ENCODE measurements at regions not wholly inside any gene's neighbourhood (a gene's known extent, or its start where the extent isn't known, plus 50 kb on each side); places are given as distances from the start of the nearest gene placed in this dataset.

DNA sequence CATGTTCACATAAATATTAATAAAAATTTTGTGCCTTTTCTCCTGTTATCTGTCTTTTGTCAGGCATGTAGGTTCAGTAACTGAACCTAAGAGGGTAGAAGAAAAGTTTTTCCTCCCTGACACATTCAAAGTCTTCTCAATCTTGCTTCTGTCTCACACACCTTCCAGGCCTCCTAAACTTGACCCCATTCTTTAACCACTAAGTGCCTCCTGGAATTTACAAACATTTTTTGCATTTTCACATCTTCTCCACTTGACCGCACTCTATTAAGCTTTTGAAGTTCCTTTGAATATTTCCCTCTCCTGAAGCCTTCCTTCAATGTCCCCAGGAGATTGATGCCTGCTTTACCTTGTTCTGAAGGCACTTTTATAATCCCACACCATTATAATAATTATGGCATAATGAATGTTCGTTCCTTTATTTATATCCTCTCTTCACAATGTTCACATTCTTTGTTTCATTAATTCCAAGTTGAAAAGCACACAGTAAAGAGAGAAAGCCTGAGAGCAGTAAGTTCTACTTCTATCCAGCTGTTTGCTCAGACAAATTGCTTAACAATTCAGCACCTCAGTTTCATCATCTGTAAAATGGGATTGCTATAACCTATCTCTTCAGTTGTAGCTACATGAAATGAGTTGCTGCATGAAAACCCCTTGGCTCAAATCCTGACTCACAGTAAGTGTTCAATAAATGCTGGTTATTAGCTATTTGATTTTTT lies 184.8 kb upstream of the KLHL29 start:
- in situ Hi-C loops (cut with HindIII; ENCODE audit: low pct_ligation_motif_present, low pct_unique_long_range_greater_than_20kb, low sequenced_read_pairs): no loop called here
- peak; percentile 8 for DNase-seq

DNA sequence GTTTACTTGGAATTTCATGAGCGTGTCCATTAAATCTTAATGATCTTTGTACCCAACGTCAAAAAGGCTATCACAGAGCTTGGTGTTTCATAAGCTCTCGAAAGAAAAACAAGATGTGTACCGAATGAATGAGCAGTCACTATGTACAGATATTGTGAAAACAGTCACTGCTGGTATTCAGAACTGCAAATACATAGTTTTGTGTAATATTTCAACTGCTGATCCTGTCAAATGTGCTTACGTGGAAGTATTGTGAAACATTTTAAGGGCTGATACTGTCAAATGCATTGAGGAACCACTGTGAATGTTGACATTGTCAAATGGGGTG lies 184.2 kb upstream of the KLHL29 start:
- no peak for DNase-seq
- in situ Hi-C loops (cut with HindIII; ENCODE audit: low pct_ligation_motif_present, low pct_unique_long_range_greater_than_20kb, low sequenced_read_pairs): no loop called here

DNA sequence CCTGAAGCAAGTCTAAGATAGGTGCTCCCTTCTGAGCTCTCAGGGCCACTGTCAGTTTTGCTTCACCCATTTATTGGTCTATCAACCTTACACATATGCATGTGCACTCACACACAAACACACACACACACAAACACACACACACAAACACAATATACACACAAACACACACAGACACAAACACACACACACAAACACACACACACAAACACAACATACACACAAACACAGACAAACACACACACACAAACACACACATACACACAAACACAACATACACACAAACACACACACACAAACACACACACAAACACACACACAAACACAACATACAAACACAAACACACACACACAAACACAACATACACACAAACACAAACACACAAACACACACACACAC lies 181.6 kb upstream of the KLHL29 start:
- DNase-seq: no peak
- in situ Hi-C loops (cut with HindIII; ENCODE audit: low pct_ligation_motif_present, low pct_unique_long_range_greater_than_20kb, low sequenced_read_pairs): no loop called here

DNA sequence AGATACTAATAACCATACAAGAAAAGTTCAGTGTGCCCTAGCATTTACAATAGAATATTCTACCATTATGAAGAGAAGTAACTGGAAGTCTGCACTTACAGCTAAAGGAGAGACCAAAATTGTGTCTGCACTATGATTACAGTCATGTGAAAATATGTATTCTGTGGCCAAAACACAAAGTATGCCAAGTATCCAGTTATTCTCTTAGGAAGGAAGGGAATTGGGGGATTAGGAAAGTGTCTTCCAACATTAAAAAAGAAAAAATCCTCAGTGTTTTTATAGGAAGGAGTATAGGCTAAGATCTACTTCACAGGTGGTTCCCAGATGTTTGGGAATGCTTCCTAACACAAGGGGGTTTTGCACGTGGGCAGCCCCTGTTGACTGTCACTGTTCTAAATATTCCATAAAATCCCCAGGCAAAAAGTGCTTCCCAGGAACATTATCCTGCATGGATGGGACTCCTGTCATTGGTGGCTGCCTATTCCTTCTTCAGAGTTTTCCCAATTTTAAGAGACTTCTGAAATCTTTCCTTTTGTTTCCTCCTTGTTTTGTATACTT lies 180.2 kb upstream of the KLHL29 start:
- in situ Hi-C loops (cut with HindIII; ENCODE audit: low pct_ligation_motif_present, low pct_unique_long_range_greater_than_20kb, low sequenced_read_pairs): no loop called here
- no peak for DNase-seq

DNA sequence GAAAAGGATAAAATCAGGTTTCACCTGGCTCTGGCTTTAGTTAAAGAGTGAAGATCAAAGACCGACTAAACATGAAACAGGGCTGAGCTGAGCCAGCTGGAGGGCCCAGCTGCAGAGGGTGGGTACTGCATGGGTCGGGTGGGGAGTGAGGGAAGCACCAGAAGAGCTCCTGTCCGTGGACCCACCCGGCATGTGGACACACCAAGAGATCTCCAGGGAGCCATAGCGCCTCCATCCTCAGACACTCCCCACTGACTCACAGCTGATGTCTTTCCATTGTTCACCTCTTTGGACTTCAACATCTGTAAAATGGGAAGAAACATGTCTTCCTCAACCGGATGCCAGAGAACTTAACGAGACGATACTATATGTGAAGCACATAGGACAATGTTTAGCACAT lies 178.3 kb upstream of the KLHL29 start:
- DNase-seq: no peak
- in situ Hi-C loops (cut with HindIII; ENCODE audit: low pct_ligation_motif_present, low pct_unique_long_range_greater_than_20kb, low sequenced_read_pairs): no loop called here

DNA sequence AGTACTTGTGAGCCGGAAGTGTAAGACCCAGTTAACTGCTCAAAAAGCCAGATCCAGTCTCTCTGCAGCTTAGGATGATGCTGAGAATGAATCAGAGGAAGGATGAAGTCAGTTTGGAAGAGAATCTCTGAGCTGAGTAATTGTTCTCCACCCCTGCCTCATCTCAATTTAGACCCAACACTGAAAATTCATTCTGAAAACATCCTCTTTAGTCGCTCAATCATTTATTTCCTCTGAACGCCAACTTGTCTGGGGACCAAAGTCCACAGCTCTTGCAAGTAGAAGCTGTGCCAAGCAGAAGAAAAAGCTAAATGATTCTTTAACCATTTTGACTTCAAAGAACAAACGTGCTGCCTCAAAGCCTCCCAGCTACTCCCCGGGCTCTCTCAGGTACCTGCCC lies 177.1 kb upstream of the KLHL29 start:
- peak; percentile 5 for DNase-seq
- in situ Hi-C loops (cut with HindIII; ENCODE audit: low pct_ligation_motif_present, low pct_unique_long_range_greater_than_20kb, low sequenced_read_pairs): no loop called here

DNA sequence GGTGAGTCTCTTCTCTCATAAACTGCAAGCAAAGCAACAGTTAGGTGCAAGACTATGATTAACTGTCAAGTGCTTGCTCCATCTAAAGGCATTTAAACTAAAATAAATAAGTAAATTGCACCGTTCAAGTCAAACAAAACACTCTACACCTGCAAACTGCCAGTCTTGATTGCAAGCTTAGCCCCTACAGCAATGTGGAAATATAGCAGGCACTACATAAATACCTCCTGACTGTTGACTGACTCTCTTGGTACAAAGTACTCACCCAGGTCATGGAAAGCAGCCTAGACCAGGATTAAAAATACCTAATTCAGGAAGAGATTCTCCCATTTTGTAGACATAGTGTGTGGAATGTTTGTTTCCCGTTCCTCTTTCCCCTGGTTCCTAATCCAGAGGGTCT lies 176.6 kb upstream of the KLHL29 start:
- in situ Hi-C loops (cut with HindIII; ENCODE audit: low pct_ligation_motif_present, low pct_unique_long_range_greater_than_20kb, low sequenced_read_pairs): no loop called here
- DNase-seq: no peak

DNA sequence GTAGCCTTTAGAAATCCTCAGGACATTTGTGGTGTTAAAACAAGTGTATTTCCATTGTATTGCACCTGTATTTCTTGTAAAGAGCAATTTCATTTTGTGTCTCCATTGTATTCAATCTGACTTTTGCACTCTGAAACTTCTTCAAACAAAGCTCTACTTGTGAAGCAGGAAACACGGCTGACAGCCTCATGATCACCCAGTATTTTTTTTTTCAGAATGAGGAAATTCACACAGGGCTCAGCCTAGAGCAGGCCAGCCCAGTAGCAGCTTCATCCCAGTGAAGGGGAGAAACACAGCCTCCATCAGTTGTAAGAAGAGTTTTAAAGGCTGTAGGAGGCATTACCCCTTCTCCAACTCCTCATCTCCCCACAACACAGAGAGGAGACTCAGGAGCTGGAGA lies 175.9 kb upstream of the KLHL29 start:
- no peak for DNase-seq
- in situ Hi-C loops (cut with HindIII; ENCODE audit: low pct_ligation_motif_present, low pct_unique_long_range_greater_than_20kb, low sequenced_read_pairs): no loop called here

DNA sequence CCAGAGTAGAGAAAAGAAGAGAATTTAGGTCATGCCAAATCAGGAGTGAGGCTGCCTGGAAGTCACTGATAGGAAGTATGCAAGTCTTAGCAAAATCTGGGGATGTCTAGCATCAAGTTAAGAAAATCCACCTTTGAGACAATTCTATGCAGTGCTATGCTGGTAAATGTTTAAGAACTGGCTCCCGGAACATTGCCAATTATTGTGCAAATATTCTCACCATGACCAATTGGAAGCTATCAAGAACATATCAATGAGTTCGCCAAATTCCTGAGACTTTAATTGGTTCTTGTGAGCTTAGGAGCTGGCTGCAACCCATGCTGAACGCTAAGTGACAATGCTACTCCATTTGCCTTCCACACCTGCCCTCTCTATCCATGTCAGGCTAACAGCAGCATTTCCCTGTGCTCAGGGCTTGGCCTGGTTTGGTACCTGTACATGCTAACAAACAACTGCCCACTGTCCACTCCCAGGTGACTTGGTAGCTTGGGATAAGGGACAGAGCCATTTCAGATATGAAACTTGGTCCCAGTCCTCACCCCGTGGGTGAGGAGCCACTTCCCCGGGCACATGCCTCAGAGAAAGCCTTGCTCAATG lies 172.9 kb upstream of the KLHL29 start:
- DNase-seq: no peak
- in situ Hi-C loops (cut with HindIII; ENCODE audit: low pct_ligation_motif_present, low pct_unique_long_range_greater_than_20kb, low sequenced_read_pairs): no loop called here

DNA sequence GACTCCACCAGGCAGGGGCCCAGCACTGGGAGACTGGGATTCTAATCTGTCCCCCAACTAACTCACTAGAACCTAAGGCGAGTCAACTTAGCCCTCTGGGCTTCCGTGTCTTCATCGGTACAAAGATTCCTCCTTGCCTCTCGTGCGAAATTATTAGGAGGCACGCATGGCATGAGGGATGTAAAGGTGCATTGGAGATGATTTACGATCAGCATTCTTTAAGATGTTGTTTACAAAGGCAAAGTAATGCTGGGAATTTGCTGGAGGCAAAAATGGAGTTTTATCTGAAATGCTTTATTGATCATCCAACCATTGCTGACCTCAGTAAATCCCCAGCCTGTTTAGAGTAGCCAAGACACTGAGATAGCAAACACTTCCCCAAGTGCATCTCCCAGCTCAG lies 171.8 kb upstream of the KLHL29 start:
- in situ Hi-C loops (cut with HindIII; ENCODE audit: low pct_ligation_motif_present, low pct_unique_long_range_greater_than_20kb, low sequenced_read_pairs): no loop called here
- no peak for DNase-seq

DNA sequence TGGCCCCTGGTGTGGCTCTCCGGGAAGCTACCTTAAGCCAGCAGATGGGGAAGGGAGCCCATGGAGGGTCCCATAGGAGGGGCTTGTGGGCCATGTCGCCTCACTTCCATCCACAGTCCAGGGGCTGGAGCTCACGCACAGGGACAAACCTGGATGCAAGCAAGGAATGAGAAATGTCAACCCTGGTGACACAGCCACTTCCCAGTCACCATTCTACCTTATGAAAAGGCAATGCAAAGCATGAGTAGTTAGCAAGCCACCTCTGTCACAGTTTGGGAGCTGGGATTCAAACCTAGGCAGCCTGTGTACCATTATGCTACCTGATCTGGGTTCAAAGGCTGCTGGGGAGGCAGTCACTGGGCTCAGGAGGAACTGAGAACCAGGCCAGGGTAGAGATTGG lies 170.0 kb upstream of the KLHL29 start:
- in situ Hi-C loops (cut with HindIII; ENCODE audit: low pct_ligation_motif_present, low pct_unique_long_range_greater_than_20kb, low sequenced_read_pairs): no loop called here
- no peak for DNase-seq

DNA sequence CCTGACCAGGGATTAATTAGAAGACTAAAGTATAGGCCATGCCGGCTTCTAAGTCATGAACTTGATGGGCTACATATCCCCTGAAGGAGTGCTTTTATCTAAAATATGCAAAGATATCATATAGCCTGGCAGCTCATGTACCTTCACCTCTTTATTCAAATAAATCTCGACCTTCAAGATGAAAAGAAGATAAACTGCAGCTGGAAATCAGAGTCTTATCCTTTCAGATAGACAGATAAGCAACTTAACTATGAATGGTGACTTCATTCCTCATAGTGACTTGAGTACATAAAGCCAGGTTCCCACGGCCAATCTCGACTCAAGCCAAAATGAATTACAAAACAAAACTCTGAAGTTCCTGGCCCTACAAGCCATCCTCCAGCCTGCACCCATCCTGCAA lies 165.3 kb upstream of the KLHL29 start:
- in situ Hi-C loops (cut with HindIII; ENCODE audit: low pct_ligation_motif_present, low pct_unique_long_range_greater_than_20kb, low sequenced_read_pairs): no loop called here
- DNase-seq: no peak

DNA sequence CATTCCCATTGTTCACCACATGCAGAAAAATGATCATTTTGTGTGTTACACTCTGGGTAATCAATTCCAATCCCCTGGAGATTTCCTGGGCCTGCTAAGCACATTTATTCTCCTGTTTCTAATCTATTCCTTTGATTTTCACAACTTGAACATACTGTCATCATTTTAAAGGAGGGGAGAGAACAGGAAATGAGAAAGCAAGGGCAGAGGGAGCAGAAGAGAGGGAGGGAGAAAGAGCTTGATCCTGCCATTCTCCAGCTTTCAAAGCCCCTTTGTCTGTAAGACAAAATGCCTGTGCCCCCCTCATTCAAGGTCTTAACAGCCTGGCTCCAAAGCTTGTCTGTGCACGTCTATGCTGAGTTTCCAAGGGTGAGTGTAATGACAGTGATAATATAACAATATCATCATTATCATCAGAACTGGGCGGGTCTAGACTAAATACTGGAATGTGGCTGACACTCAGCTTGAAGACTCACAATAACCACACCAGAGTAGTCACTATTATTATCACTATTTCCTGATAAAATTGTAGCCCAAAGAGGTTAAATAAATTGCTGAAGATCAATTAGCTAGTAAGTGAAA lies 164.4 kb upstream of the KLHL29 start:
- DNase-seq: no peak
- in situ Hi-C loops (cut with HindIII; ENCODE audit: low pct_ligation_motif_present, low pct_unique_long_range_greater_than_20kb, low sequenced_read_pairs): no loop called here

DNA sequence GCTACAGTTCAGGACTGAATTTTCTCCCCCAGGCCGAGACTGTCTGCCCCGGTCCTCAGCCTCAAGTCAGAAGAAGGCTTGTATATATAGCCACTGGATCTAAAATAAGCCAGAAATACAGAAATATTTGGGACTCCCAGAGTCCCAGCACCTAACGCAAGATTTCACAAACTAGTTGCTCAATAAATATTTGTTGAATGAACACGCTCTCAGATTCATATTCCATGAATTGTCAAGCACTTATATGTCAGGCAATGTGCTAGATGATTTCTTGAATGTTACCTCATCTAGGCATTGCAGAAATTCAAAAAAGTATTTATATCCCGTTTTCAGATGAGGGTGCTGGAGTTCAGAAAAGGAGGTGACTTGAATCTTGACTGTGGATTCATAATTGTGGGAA lies 163.7 kb upstream of the KLHL29 start:
- DNase-seq: peak; percentile 14
- in situ Hi-C loops (cut with HindIII; ENCODE audit: low pct_ligation_motif_present, low pct_unique_long_range_greater_than_20kb, low sequenced_read_pairs): no loop called here

DNA sequence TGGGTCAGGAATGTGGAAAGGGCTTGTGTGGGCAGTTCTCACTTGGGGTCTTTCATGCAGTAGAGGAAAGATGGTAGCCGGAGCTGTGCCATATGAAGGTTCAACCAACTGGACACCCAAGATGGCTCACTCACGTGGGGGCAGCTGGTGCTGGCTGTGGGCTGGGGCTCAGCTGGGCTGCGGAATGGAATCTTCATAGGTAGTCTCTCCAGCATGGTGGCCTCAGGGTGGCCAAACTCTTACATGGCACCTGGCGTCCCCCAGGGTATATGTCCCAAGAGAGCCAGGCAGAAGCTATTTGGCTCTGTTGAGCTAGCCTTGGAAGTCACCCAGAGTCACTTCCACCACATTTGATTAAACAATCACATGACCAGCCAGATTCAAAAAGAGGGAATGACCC lies 163.1 kb upstream of the KLHL29 start:
- DNase-seq: no peak
- in situ Hi-C loops (cut with HindIII; ENCODE audit: low pct_ligation_motif_present, low pct_unique_long_range_greater_than_20kb, low sequenced_read_pairs): no loop called here

DNA sequence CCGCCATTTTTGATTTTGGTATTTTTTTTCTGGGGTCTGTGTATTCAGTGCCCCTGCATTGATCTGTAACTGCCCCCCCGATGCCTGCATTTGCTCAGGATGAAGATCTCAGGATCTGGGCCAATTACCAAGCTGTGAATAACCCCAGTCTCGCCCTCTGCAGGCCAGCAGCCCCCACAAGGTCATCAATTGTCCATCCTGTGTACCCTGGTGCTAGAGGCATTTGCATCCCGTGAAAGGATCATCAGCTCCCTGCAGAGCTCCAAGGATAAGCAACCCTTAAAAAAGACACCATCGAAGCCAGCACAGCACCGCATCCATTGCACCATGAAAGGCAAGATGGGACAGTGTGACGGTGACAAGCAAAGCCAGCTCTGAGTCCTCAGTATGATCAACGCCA lies 154.1 kb upstream of the KLHL29 start:
- DNase-seq: no peak
- in situ Hi-C loops (cut with HindIII; ENCODE audit: low pct_ligation_motif_present, low pct_unique_long_range_greater_than_20kb, low sequenced_read_pairs): no loop called here

DNA sequence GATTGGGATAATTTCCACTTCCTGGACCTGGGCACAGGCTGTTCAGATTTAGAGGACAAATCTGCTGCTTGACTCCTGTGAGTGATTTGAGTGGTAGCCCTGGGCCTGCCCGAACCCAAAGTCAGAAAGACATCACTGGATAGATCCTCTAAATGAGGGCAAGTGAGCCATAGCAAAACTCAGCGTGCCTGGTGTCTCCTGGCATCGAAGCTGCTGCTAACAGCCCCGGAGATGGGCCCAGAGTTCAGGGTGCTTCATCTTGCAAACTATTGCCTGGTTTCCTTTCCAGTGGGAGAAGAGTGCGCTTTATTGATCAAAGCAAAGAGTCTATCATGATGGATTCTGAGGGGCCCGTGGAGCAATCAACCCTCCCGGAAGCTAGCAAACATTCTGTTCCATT lies 153.1 kb upstream of the KLHL29 start:
- in situ Hi-C loops (cut with HindIII; ENCODE audit: low pct_ligation_motif_present, low pct_unique_long_range_greater_than_20kb, low sequenced_read_pairs): no loop called here
- no peak for DNase-seq

DNA sequence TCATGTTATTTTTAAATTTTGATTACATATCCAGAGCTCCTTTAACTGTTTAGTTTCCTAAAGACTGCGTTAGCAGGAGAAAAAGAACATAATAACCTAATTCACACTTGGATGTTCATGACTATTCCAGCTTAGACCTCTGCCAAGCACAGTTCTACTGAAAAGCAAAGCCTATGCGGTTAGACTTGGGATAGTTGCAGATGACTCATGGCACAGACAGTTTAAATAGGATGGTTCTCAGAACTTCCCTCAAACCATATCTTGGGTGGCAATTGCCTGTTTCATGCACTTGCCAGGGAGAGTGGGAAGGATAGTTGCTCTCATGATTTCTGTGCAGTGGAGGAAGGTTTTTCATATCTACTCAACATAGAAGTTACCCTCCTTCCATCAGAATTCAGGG lies 149.7 kb upstream of the KLHL29 start:
- peak; percentile 67 for DNase-seq
- in situ Hi-C loops (cut with HindIII; ENCODE audit: low pct_ligation_motif_present, low pct_unique_long_range_greater_than_20kb, low sequenced_read_pairs): no loop called here

DNA sequence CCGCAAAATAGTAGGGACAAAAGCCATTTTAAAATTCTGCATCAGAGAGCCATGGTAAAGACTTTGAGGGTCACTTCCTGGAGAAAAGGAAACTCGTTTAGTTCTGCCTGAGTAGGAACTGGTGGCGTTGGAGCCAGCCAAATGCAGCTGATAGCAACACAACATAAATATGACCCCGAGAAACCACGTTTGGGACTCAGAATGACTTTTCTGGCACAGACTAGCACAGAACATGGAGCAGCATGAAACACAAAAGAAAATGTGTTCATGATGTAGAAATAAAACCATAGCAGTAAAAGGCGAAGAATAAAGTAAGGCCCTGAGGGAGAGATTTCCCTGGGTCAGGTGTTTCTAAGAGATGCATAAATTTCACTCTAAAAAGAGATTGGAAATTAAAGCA lies 149.2 kb upstream of the KLHL29 start:
- in situ Hi-C loops (cut with HindIII; ENCODE audit: low pct_ligation_motif_present, low pct_unique_long_range_greater_than_20kb, low sequenced_read_pairs): no loop called here
- no peak for DNase-seq

DNA sequence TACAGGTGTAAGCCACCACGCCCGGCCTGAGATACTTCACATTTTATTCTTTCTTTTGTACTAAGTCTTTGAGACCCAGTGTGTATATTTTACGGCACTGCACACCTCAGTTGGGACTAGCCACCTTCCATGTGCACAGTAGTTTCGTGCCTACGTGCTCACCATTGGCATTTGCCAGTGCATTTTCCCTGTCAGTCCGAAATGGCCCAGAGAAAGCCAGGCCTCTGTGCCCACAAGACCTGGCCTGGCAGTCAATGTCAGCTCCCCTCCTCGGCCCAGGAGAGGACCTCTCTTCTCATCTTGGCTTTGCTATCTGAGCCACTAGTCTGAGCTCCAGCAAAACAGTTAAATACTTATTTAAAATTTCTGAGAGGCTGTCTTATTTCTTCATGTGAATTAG lies 147.8 kb upstream of the KLHL29 start:
- in situ Hi-C loops (cut with HindIII; ENCODE audit: low pct_ligation_motif_present, low pct_unique_long_range_greater_than_20kb, low sequenced_read_pairs): no loop called here
- no peak for DNase-seq

Data from ACHN (cell line).